WTC11 (cell line): ENCODE measurements at regions not wholly inside any gene's neighbourhood (a gene's known extent, or its start where the extent isn't known, plus 50 kb on each side); places are given as distances from the start of the nearest gene placed in this dataset.

Experiments used
- ATAC-seq: fragments of 200-7000 bp; cut with Tn5 transposase; 2 replicates; pipeline ENCODE4 v1.10.0; 2021; ENCODE audit warnings: mild to moderate bottlenecking, moderate library complexity
- CTCF ChIA-PET: fragments of 300-600 bp; sonication (Branson Sonifier 250); formaldehyde crosslinking; loops from one replicate; lab custom pipeline; 2021; ENCODE audit warnings: antibody characterized with exemption; lab: Charles Lee
- POLR2A ChIA-PET: fragments of 350-600 bp; sonication (Branson Sonifier 250); formaldehyde crosslinking; loops from one replicate; lab custom pipeline; 2021; ENCODE audit warnings: antibody characterized with exemption; lab: Charles Lee
- DNase-seq: peaks from one replicate; pipeline ENCODE4 v3.0.0; 2021; ENCODE audit warnings: low spot score
- H3K27ac Mint-ChIP-seq: 2 replicates; pipeline ENCODE4 v1.8.0; 2021; ENCODE audit warnings: mixed read lengths
- H3K27me3 Mint-ChIP-seq: 2 replicates; pipeline ENCODE4 v1.8.0; 2021; ENCODE audit warnings: low read depth, mild to moderate bottlenecking, moderate library complexity, mixed read lengths
- H3K36me3 Mint-ChIP-seq: 2 replicates; pipeline ENCODE4 v1.8.0; 2021; ENCODE audit warnings: mixed read lengths
- H3K4me1 Mint-ChIP-seq: 2 replicates; pipeline ENCODE4 v1.8.0; 2022; ENCODE audit warnings: mixed read lengths
- H3K4me3 Mint-ChIP-seq: 2 replicates; pipeline ENCODE4 v1.8.0; 2021; ENCODE audit warnings: mild to moderate bottlenecking, moderate library complexity, mixed read lengths
- H3K9me3 Mint-ChIP-seq: 2 replicates; pipeline ENCODE4 v1.8.0; 2021; ENCODE audit warnings: mixed read lengths
- ARID4B ChIP-seq: sonication (generic); formaldehyde crosslinking; IDR thresholded peaks from 2 replicates; pipeline ENCODE4 v1.8.0; 2023; ENCODE audit warnings: missing genetic modification reagents, mild to moderate bottlenecking, borderline replicate concordance
- CREB1 ChIP-seq: sonication (generic); formaldehyde crosslinking; IDR thresholded peaks from 2 replicates; pipeline ENCODE4 v1.8.0; 2023; ENCODE audit warnings: mild to moderate bottlenecking, missing genetic modification reagents
- CTCF ChIP-seq: fragments of 200-600 bp; IDR thresholded peaks from 2 replicates; pipeline ENCODE4 v1.8.0; 2022; ENCODE audit warnings: antibody characterized with exemption
- FOXK1 ChIP-seq: sonication (generic); formaldehyde crosslinking; IDR thresholded peaks from 2 replicates; pipeline ENCODE4 v1.8.0; 2022; ENCODE audit warnings: mild to moderate bottlenecking, moderate library complexity, missing genetic modification reagents
- FOXP1 ChIP-seq: sonication (generic); formaldehyde crosslinking; IDR thresholded peaks from 2 replicates; pipeline ENCODE4 v1.8.0; 2022; ENCODE audit warnings: missing genetic modification reagents, mild to moderate bottlenecking, moderate library complexity, borderline replicate concordance
- MAX ChIP-seq: sonication (generic); formaldehyde crosslinking; IDR thresholded peaks from 2 replicates; pipeline ENCODE4 v1.8.0; 2022; ENCODE audit warnings: mild to moderate bottlenecking, missing genetic modification reagents
- OVOL2 ChIP-seq: fragments of 250-450 bp; sonication (Bioruptor Pico); IDR thresholded peaks from 2 replicates; pipeline ENCODE4 v1.9.0; 2021; ENCODE audit warnings: mild to moderate bottlenecking, borderline replicate concordance
- PRRX2 ChIP-seq: fragments of 250-450 bp; sonication (Bioruptor Pico); IDR thresholded peaks from 2 replicates; pipeline ENCODE4 v1.8.0; 2021; ENCODE audit warnings: mild to moderate bottlenecking
- SP1 ChIP-seq: sonication (generic); formaldehyde crosslinking; conservative IDR thresholded peaks from 2 replicates; pipeline ENCODE4 v1.8.1; 2022; ENCODE audit warnings: missing genetic modification reagents
- TP53 ChIP-seq: sonication (generic); formaldehyde crosslinking; IDR thresholded peaks from 2 replicates; pipeline ENCODE4 v1.8.1; 2023; ENCODE audit warnings: mild to moderate bottlenecking, missing genetic modification reagents
- ZNF121 ChIP-seq: sonication (generic); formaldehyde crosslinking; IDR thresholded peaks from 2 replicates; pipeline ENCODE4 v1.8.0; 2023; ENCODE audit warnings: missing genetic modification reagents
- ZNF219 ChIP-seq: sonication (generic); formaldehyde crosslinking; IDR thresholded peaks from 2 replicates; pipeline ENCODE4 v1.8.0; 2023; ENCODE audit warnings: missing genetic modification reagents, mild to moderate bottlenecking, borderline replicate concordance
- ZNF532 ChIP-seq: fragments of 250-450 bp; sonication (Bioruptor Pico); IDR thresholded peaks from 2 replicates; pipeline ENCODE4 v1.9.0; 2021; ENCODE audit warnings: mild to moderate bottlenecking, borderline replicate concordance
- TF ChIP-seq, protein P1 (sequence below): sonication (generic); formaldehyde crosslinking; IDR thresholded peaks from 2 replicates; pipeline ENCODE4 v1.8.1; 2023; ENCODE audit warnings: mild to moderate bottlenecking, moderate library complexity, missing genetic modification reagents
- TF ChIP-seq, protein P2 (sequence below): sonication (generic); formaldehyde crosslinking; IDR thresholded peaks from 2 replicates; pipeline ENCODE4 v1.8.1; 2023; ENCODE audit warnings: mild to moderate bottlenecking, missing genetic modification reagents, moderate library complexity
- TF ChIP-seq, protein P3 (sequence below): sonication (generic); formaldehyde crosslinking; IDR thresholded peaks from 2 replicates; pipeline ENCODE4 v1.8.1; 2022; ENCODE audit warnings: low read depth, mild to moderate bottlenecking, moderate library complexity, missing genetic modification reagents, borderline replicate concordance
- TF ChIP-seq, protein P4 (sequence below): sonication (generic); formaldehyde crosslinking; IDR thresholded peaks from 2 replicates; pipeline ENCODE4 v1.8.1; 2023; ENCODE audit warnings: mild to moderate bottlenecking, missing genetic modification reagents

DNA sequence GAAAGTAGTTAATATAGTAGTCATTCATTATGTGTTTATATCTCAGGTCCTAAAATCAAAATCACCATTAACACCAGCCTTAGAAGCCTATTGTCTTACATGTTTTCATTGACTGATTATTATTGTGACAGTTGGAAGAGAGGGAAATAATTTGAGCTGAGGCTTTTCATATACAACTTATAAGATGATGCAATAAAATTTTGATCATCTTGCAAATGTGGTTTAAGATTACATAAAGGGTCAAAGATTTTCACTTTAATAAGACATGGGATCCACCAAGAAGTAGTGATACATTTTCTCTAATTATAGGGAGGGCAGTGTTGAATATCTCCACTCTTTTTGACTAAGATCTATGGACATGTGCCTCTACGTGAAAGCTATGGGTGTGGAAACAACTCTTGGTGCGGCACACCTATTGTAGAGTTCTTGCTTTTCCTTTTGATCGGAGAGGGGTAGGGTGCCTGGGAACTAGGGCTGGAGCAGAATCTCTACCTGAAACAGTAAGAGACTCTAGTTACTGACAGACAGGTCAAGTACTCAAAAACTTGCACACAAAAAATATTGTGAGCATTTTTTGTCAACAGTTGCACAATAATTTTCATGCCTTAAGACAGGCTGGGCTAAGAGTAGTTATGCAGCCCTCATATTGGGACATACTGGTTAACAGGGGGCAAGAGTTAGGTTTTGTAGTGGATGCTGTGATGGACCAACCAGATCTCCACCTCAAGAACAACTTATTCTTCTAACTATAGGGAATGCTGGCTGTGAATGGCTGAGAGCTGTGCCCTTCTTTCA is 139.3 kb upstream of the FST start (continued):
- no peak for TF ChIP-seq ARID4B (CRISPR knock-in tag)
- no peak for TF ChIP-seq CTCF
- TF ChIP-seq, protein P1, sequence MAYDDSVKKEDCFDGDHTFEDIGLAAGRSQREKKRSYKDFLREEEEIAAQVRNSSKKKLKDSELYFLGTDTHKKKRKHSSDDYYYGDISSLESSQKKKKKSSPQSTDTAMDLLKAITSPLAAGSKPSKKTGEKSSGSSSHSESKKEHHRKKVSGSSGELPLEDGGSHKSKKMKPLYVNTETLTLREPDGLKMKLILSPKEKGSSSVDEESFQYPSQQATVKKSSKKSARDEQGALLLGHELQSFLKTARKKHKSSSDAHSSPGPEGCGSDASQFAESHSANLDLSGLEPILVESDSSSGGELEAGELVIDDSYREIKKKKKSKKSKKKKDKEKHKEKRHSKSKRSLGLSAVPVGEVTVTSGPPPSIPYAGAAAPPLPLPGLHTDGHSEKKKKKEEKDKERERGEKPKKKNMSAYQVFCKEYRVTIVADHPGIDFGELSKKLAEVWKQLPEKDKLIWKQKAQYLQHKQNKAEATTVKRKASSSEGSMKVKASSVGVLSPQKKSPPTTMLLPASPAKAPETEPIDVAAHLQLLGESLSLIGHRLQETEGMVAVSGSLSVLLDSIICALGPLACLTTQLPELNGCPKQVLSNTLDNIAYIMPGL (CRISPR knock-in tag) = no peak
- TF ChIP-seq OVOL2 = no peak

DNA sequence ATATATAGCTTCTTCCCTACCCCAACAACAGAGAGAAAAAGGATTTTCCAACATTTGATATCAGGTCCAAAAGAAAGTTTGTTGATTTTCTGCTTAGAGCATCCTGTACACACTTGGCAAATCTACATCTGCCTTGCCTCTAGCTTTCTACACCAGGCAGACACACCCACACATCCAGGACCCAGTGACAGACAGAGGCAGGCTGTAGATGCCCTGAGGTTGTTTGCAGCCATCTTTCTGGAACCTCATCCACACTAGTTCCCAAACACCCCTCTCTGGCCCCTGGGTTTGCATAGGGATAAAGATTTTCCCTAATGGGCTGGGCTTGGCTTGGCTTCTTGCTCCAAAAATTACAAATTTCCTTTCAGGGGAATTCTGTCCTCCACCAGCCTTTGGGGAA is 138.2 kb upstream of the FST start:
- Mint-ChIP-seq H3K4me3 (no peak overlapping the region), H3K27ac (no peak overlapping the region), H3K36me3 (peaks cover 4% of the 10 kb centered on the region), H3K9me3 (peaks cover 19% of the 10 kb centered on the region), H3K4me1 (no peaks in the 10 kb centered on the region), H3K27me3 (no peaks in the 10 kb centered on the region)
- ATAC-seq = no peak
- no peak for DNase-seq
- no peak for TF ChIP-seq PRRX2 (CRISPR knock-in tag)
- TF ChIP-seq ZNF121 = no peak
- no peak for TF ChIP-seq FOXP1 (CRISPR knock-in tag)
- no peak for TF ChIP-seq SP1 (CRISPR knock-in tag)
- TF ChIP-seq CREB1 = no peak
- TF ChIP-seq, protein P2, sequence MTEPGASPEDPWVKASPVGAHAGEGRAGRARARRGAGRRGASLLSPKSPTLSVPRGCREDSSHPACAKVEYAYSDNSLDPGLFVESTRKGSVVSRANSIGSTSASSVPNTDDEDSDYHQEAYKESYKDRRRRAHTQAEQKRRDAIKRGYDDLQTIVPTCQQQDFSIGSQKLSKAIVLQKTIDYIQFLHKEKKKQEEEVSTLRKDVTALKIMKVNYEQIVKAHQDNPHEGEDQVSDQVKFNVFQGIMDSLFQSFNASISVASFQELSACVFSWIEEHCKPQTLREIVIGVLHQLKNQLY (CRISPR knock-in tag) = no peak
- TF ChIP-seq, protein P3, sequence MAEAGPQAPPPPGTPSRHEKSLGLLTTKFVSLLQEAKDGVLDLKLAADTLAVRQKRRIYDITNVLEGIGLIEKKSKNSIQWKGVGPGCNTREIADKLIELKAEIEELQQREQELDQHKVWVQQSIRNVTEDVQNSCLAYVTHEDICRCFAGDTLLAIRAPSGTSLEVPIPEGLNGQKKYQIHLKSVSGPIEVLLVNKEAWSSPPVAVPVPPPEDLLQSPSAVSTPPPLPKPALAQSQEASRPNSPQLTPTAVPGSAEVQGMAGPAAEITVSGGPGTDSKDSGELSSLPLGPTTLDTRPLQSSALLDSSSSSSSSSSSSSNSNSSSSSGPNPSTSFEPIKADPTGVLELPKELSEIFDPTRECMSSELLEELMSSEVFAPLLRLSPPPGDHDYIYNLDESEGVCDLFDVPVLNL = no peak
- no peak for TF ChIP-seq MAX
- ChIA-PET POLR2A (no interaction called here), CTCF (no interaction called here)

- ChIA-PET CTCF (no interaction called here), POLR2A (no interaction called here)
- peaks cover 4% of the 10 kb centered on the region for H3K36me3 Mint-ChIP-seq
- ATAC-seq = no peak
- H3K4me3 Mint-ChIP-seq = no peak overlapping the region
- H3K4me1 Mint-ChIP-seq = no peaks in the 10 kb centered on the region
- H3K27ac Mint-ChIP-seq = no peak overlapping the region
- no peaks in the 10 kb centered on the region for H3K27me3 Mint-ChIP-seq
- no peak for DNase-seq
- H3K9me3 Mint-ChIP-seq = peaks cover 19% of the 10 kb centered on the region
- TF ChIP-seq ZNF219 (no peak), ZNF532 (no peak), FOXK1 (CRISPR knock-in tag) (no peak), TP53 (no peak)
- TF ChIP-seq, protein P4, sequence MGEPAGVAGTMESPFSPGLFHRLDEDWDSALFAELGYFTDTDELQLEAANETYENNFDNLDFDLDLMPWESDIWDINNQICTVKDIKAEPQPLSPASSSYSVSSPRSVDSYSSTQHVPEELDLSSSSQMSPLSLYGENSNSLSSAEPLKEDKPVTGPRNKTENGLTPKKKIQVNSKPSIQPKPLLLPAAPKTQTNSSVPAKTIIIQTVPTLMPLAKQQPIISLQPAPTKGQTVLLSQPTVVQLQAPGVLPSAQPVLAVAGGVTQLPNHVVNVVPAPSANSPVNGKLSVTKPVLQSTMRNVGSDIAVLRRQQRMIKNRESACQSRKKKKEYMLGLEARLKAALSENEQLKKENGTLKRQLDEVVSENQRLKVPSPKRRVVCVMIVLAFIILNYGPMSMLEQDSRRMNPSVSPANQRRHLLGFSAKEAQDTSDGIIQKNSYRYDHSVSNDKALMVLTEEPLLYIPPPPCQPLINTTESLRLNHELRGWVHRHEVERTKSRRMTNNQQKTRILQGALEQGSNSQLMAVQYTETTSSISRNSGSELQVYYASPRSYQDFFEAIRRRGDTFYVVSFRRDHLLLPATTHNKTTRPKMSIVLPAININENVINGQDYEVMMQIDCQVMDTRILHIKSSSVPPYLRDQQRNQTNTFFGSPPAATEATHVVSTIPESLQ = no peak
Observed at GRCh38 chr5:53343187-53343586, 137.2 kb upstream of the FST start.
